ENCODE measurements at regions not wholly inside any gene's neighbourhood (a gene's known extent, or its start where the extent isn't known, plus 50 kb on each side); places are given as distances from the start of the nearest gene placed in this dataset.
"Not testable (repeated sequence)": the region's sequence is repeated elsewhere in the genome, so short reads cannot be mapped to it uniquely, and the experiment has no call there.

GRCh38 chr7:136303162-136303561 lies 326.0 kb upstream of the MTPN start:
- DNase-seq, result no peak

DNA sequence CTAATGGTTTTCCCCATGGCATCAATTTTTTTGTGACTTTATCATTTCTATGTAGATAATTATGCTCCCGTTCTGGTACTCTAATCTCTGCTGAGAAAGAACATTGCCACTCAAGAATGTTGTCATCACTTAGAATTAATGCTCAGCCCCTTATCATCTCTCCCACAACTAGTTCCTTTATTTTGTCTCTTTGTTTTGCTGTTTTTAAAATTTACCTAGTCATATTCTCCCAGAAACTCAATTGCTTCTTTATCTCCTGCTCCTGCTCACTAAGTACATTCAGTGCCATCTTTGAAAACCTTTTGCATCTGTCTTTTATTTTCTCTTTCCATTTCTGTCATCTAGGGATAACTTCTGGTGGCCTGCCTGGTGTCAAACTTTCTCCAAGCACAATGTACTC lies 324.9 kb upstream of the MTPN start:
- no peak for DNase-seq

DNA sequence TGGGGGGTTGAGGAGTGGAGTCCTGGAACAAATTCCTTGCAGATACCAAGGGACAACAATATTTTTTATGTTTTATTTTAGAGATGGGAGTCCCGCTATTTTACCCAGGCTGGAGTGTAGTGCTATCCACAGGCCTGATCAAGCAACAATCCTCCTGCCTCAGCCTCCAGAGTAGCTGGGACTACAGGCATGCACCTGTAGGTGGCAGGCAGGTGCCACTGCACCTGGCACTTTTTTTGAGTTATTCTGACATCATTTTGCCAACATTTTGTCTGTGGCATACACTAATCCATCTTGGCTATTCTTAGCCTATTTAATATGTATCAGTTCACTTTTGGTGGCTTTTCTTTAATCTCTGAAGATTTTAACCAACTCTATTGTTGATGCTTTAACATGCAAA lies 317.8 kb upstream of the MTPN start:
- DNase-seq, result peak; percentile 40

DNA sequence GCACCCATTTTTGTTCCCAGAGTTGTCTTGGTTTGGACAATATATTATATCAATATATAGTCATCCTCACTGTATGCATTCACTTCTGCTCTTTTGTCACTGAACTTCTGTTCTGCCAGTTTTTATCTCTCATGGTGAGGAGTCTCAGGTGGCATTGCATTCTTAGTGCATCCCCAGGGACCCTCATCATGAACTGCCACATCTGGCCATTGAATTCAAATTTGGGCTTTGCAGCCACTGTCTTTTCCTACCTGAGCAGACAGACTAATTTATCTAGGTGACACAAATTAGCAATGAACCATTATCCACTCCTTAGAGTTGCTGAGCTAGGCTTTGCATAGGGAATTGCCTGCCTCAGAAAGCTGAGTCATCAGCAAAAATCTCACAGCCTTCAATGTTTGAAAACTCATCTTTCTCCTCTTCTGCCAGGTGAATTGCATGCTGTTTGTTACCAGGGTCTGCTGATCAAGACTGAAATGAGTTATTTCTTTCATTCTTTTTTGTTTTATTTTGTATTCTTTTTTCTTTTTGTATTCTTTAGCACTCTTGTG lies 316.8 kb upstream of the MTPN start:
- DNase-seq, result peak; percentile 62

DNA sequence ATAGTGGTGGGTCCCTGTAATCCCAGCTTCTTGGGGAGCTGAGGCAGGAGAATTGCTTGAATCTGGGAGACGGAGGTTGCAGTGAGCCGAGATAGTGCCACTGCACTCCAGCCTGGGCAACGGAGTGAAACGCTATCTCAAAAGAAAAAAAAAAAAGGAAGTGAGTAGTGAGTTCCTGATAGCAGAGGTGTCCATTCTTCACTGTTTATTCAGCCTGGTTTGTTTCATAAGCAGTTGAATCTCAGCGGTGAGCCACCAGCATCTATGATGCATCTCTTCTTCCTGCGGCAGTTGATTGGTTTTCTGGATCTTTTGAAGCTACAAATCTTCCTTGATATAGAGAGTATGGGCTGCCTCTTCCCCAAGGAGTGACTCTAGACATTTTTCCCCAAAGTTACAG lies 316.1 kb upstream of the MTPN start:
- no peak for DNase-seq

GRCh38 chr7:136292365-136292764 lies 315.2 kb upstream of the MTPN start:
- no peak for DNase-seq

GRCh38 chr7:136290351-136290750 lies 313.2 kb upstream of the MTPN start:
- no peak for DNase-seq

- DNase-seq, result peak; percentile 73
Measured at GRCh38 chr7:136278057-136278456, 300.9 kb upstream of the MTPN start.

DNA sequence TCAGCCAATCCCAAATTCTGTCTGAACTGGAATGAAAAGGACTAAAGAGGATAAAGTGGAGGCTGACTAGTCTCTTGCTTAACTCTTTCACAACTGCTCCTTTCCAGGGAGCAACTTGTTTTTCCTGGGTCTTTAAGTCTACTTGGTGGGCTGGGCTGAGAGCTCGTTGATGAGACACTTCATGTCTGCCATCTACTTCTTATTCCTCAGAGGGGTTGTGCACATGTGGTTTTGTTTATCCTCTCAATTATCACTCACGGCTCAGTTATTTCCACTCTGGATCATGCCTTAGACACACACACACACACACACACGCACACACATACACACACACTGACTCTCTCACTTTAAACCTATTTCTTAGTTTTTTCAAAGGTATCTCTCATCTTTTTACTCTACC lies 298.6 kb upstream of the MTPN start:
- DNase-seq, result peak; percentile 21

DNA sequence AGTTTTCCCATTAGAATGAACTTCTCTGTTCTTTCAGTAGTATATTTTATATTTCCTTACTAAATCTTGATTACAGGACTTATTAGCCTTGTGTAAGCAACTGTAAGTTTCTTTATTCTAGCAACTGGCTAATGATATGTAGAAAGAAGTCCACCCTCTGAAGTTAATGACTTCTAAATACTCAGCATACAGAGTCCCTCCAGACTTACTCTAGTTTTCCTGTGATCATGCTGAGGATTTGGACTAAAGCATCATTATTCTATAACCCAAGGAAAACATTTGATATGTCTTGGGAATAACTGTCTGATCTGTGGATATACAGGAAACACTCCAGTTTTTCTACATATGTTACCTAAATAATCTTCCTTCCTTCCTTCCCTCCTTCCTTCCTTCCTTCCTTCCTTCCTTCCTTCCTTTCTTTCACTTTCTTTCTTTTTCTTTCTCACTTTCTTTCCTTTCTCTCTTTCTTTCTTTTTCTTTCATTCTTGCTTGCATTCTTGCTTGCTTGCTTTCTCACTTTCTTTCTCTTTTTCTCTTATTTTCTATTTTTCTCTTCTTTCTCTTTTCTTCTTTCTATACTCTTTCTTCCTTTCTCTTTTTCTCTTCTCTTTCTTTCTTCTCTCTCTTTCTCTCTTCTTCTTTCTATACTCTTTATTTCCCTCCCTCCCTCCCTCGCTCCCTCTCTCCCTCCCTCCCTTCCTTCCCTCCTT lies 297.6 kb upstream of the MTPN start:
- DNase-seq, result no peak

GRCh38 chr7:136272934-136273333 lies 295.8 kb upstream of the MTPN start:
- DNase-seq, result no peak

DNA sequence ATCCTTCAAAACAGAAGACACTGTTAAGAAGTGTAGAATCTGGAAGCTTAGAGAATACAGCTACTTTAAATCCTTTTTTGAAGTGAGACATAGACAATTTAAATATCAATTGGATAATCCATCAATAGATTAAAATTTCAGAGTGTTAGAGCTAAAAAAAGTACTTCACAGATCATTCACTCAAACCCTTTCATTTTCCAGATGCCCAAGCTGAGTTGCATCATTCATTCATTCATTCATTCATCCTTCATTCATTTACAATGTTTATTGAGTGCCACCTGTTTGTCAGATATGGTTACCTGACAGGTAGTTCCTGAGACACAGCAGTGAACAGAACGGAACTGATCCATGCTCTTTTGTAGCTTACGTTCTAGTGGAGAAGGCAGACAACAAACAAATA lies 290.7 kb upstream of the MTPN start:
- DNase-seq, result no peak

DNA sequence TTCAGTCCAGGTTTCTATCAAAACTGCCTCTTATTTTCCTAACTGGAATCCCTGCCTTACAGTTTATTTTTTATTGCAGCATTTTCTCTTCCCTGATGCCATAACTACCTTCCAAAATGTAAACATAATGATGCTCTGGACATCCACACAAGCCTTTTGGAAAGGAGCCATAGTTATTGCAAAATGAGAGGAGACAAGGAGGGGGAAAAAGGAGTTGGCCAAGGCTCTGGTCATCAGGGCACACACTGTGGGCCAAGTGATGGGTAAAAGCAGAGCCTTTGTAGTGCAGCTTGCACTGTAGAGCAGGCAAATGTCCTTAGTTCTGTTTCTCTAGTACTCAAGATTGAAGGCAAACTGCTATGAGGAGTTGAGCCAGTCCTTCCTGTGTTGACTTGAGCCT lies 289.3 kb upstream of the MTPN start:
- DNase-seq, result no peak

GRCh38 chr7:136264304-136264703 lies 287.1 kb upstream of the MTPN start:
- DNase-seq, result not testable (repeated sequence)

GRCh38 chr7:136263112-136263860 lies 286.1 kb upstream of the MTPN start:
- peak; percentile 43 for DNase-seq

- DNase-seq, result not testable (repeated sequence)
Measured at GRCh38 chr7:136260591-136260990, 283.4 kb upstream of the MTPN start.

- DNase-seq, result no peak
Measured at GRCh38 chr7:136259074-136259473, 281.9 kb upstream of the MTPN start.

DNA sequence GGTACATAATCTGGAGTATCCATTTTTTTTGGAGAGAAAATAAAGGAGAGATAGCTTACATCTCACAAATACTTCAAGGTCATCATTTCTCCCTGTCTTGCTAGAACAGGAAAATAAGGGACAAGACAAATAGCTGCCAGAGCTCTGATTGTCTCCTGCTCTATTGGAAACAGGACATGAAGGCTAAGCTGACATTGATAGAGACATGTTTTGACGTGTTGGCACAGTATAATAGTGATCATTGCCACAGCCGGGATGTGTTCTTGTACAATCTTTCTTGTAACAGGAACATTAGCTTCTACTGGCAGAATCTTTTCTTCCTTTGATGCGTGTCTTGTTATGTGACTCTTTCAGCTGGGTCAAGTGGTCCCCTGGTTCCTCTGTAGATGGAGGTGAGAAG lies 279.3 kb upstream of the MTPN start:
- DNase-seq, result no peak

DNA sequence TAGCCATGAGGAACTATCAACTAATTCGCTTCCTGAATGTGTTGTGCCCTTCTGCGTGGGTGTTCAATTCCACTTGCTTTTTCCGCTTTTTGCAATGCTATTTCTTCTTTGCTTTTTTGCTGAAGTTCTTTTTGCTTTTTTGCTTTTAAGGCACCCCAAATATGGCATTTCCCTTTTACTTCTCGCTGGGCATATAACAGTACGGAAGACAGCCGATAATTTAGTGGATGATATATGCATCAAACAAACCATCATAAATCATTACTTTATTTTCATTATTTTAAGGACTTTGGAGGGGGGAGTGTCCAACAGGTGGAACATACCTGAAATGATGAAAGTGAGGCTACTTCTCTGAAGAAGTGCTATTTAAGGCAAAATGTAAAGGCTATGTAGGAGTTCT lies 277.0 kb upstream of the MTPN start:
- DNase-seq, result no peak

DNA sequence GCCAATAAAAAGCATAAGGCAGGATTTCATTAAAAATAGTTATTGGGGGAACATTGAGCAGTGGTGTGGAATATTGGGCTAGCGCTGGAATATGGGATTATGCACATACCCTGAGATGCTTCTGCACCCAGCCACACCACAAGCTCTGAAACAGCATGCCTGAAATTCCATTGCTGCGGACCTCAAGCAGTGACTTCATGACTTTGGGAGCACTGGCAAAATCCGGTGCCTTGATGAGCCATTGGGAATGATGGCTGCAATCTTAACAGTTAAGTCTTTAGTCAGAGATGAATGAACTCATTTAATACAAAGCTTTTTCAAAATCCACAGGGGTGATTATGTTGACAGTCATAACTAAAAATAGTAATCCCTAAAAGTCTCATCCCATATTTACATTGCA lies 274.7 kb upstream of the MTPN start:
- peak; percentile 41 for DNase-seq

DNA sequence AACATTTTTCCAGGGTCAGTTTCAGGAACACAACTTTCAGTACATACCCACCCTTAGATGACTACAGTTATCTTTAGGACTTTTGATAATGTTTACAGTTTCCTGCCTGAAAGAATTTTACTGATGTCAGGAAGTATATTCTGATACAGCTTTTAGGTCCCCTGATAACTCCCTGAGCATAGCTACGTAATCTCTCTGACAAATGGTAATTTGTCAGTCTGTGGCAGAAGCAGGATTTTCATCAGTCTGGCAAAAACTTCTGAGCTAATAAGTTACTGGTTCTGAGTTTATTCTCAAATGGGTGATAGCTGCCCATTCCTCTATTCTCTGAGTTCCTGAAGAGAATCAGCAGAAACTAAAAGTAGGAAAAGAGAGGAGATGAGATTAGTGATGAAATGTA lies 270.1 kb upstream of the MTPN start:
- no peak for DNase-seq

- DNase-seq, result no peak
Measured at GRCh38 chr7:136245327-136246004, 268.3 kb upstream of the MTPN start.

- DNase-seq, result no peak
Measured at GRCh38 chr7:136234040-136234439, 256.9 kb upstream of the MTPN start.

DNA sequence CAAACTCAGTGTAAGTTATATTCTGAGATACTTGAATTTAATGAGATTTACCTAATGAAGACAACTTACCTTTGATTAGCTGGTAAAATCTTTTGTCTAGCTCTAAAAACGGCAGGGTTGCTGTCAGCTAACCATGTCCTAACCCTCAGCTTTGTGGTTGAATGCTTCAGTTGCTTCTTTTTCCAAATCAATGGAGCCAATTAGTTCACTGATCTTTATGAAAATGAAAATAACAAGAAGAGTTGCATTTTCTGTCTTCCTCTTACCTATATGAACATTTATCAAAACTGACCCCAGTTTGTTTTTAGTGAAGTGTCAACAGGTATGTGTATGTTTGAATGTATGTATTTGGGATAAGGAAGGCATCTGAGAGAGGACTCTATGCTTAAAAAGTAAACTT lies 253.1 kb upstream of the MTPN start:
- no peak for DNase-seq
